ENCODE measurements at regions not wholly inside any gene's neighbourhood (a gene's known extent, or its start where the extent isn't known, plus 50 kb on each side); places are given as distances from the start of the nearest gene placed in this dataset.

GRCh38 chr14:84403585-84403984 is 1126.4 kb upstream of the FLRT2 start:
- no peak for DNase-seq (ENCODE audit: low read depth in 1 of 2, low spot score in 1 of 2)
- TF ChIP-seq REST (IDR thresholded peaks at IDR 0.05; ENCODE audit: insufficient replicate concordance, low read depth): no peak
- TF ChIP-seq POLR2AphosphoS5 (IDR thresholded peaks at IDR 0.05; ENCODE audit: low read depth): no peak
- TF ChIP-seq SPI1 (IDR thresholded peaks at IDR 0.05; ENCODE audit: borderline replicate concordance, low read depth): no peak
- TF ChIP-seq GABPA (IDR thresholded peaks at IDR 0.05; ENCODE audit: low read depth): no peak
- no peak for TF ChIP-seq CTCF (IDR thresholded peaks at IDR 0.05; ENCODE audit: insufficient read depth, low read length)
- no peaks in the 10 kb centered on the region for H3K27me3 ChIP-seq (ENCODE audit: insufficient read depth, poor library complexity, severe bottlenecking)
- H3K27ac ChIP-seq (replicated peaks): no peak overlapping the region
- no peak overlapping the region for H3K4me3 ChIP-seq (replicated peaks; ENCODE audit: insufficient read depth, low read length)

GRCh38 chr14:84404246-84404645 is 1125.7 kb upstream of the FLRT2 start:
- no peak overlapping the region for H3K27ac ChIP-seq (replicated peaks)
- TF ChIP-seq REST (IDR thresholded peaks at IDR 0.05; ENCODE audit: insufficient replicate concordance, low read depth) (no peak), CTCF (IDR thresholded peaks at IDR 0.05; ENCODE audit: insufficient read depth, low read length) (no peak), SPI1 (IDR thresholded peaks at IDR 0.05; ENCODE audit: borderline replicate concordance, low read depth) (no peak), POLR2AphosphoS5 (IDR thresholded peaks at IDR 0.05; ENCODE audit: low read depth) (no peak), GABPA (IDR thresholded peaks at IDR 0.05; ENCODE audit: low read depth) (no peak)
- DNase-seq (ENCODE audit: low read depth in 1 of 2, low spot score in 1 of 2): no peak
- no peak overlapping the region for H3K4me3 ChIP-seq (replicated peaks; ENCODE audit: insufficient read depth, low read length)
- H3K27me3 ChIP-seq (ENCODE audit: insufficient read depth, poor library complexity, severe bottlenecking): no peaks in the 10 kb centered on the region

- Histone ChIP-seq H3K4me3 (replicated peaks; ENCODE audit: insufficient read depth, low read length) (no peak overlapping the region), H3K27me3 (ENCODE audit: insufficient read depth, poor library complexity, severe bottlenecking) (no peaks in the 10 kb centered on the region), H3K27ac (replicated peaks) (no peak overlapping the region)
- no peak for DNase-seq (ENCODE audit: low read depth in 1 of 2, low spot score in 1 of 2)
- TF ChIP-seq POLR2AphosphoS5 (IDR thresholded peaks at IDR 0.05; ENCODE audit: low read depth) (no peak), GABPA (IDR thresholded peaks at IDR 0.05; ENCODE audit: low read depth) (no peak), CTCF (IDR thresholded peaks at IDR 0.05; ENCODE audit: insufficient read depth, low read length) (no peak), SPI1 (IDR thresholded peaks at IDR 0.05; ENCODE audit: borderline replicate concordance, low read depth) (no peak), REST (IDR thresholded peaks at IDR 0.05; ENCODE audit: insufficient replicate concordance, low read depth) (no peak)
Observed at GRCh38 chr14:84409435-84409834, 1120.5 kb upstream of the FLRT2 start.
